ENCODE measurements at regions not wholly inside any gene's neighbourhood (a gene's known extent, or its start where the extent isn't known, plus 50 kb on each side); places are given as distances from the start of the nearest gene placed in this dataset.

DNA sequence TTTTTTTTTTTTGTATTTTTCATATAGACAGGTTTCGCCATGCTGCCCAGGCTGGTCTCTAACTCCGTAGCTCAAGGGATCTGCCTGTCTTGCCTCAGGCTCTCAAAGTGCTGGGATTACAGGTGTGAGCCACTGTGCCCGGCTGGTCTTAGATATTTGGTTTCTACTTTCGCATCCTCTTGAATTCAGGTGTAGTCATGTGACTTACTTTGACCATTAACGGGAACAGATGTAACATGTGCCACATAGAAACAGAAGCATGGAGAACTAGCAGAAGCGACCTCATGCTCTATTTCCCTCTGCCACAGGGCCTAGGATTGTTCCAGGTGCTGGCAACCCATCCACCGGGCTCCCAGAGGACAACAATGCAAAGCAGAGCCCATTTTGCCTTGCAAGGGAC is 166.6 kb downstream of the CYLD start:
- Histone ChIP-seq H3K27me3 (no peaks in the 10 kb centered on the region), H3K4me1 (replicated peaks in 1 of 2) (no peaks in the 10 kb centered on the region), H3K36me3 (replicated peaks in 1 of 2) (no peaks in the 10 kb centered on the region), H3K27ac (no peak overlapping the region), H3K4me3 (no peak overlapping the region), H3K9me3 (replicated peaks in 1 of 3) (no peaks in the 10 kb centered on the region)
- 73 to 83% (median 79%) methylated on average over 7 of the region's 7 CpGs for WGBS, 4 donors
- TF ChIP-seq POLR2A (IDR thresholded peaks at IDR 0.05), result no peak
- TF ChIP-seq, protein P1, sequence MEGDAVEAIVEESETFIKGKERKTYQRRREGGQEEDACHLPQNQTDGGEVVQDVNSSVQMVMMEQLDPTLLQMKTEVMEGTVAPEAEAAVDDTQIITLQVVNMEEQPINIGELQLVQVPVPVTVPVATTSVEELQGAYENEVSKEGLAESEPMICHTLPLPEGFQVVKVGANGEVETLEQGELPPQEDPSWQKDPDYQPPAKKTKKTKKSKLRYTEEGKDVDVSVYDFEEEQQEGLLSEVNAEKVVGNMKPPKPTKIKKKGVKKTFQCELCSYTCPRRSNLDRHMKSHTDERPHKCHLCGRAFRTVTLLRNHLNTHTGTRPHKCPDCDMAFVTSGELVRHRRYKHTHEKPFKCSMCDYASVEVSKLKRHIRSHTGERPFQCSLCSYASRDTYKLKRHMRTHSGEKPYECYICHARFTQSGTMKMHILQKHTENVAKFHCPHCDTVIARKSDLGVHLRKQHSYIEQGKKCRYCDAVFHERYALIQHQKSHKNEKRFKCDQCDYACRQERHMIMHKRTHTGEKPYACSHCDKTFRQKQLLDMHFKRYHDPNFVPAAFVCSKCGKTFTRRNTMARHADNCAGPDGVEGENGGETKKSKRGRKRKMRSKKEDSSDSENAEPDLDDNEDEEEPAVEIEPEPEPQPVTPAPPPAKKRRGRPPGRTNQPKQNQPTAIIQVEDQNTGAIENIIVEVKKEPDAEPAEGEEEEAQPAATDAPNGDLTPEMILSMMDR (IDR thresholded peaks at IDR 0.05), result no peak
- intact Hi-C loops (cut with DNase I), result no loop called here
- DNase-seq, result no peak

DNA sequence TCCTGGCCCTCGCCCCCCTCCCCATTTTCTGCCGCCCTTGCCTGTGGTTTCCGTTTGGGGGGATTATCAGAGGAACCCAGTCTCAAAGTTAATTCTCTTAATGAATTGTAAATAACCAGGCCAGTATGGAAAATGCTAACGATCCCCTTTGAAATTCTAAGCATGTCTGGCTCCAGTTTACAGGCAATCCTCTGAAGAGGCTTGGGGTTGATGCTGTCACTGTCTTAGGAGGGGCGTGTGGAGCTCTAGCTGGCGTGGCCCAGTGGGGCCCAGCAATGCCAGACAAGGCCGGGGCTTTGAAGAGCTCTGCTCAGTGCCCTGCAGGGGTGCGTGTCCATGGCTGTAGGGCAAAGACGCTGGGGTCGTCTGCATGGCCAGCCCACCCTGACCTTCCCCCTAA is 164.6 kb downstream of the CYLD start:
- TF ChIP-seq POLR2A (IDR thresholded peaks at IDR 0.05), result no peak
- TF ChIP-seq, protein P1 (IDR thresholded peaks at IDR 0.05), result no peak
- intact Hi-C loops (cut with DNase I), result no loop called here
- Histone ChIP-seq H3K27ac (no peak overlapping the region), H3K9me3 (replicated peaks in 1 of 3) (no peaks in the 10 kb centered on the region), H3K4me1 (replicated peaks in 1 of 2) (no peaks in the 10 kb centered on the region), H3K27me3 (no peaks in the 10 kb centered on the region), H3K36me3 (replicated peaks in 1 of 2) (no peaks in the 10 kb centered on the region), H3K4me3 (no peak overlapping the region)
- no peak for DNase-seq
- 47 to 61% (median 60%) methylated on average over 6 to 10 of the region's 10 CpGs for WGBS, 4 donors

DNA sequence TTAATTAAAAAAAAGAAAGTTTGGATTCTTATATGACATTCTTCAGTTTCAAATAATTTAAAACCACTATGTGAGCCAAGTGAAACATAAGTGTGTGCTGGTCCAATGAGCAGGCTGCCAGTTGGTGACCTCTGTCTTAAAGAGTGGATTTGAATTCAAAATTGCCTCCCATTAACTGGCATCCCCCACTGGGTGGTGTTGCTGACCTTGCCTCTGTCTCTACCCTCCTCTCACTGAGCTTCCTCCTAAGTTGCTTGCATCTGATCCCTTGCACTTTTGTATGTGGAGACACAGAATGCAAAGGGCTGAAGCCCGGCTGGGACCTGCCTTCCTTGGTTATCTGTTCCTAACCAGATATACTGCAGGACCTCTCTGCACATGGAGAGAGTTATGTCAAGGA is 160.6 kb downstream of the CYLD start:
- DNase-seq, result no peak
- WGBS, 4 donors, result 27 to 50% (median 38%) methylated on average over 1 of the region's 1 CpG
- Histone ChIP-seq H3K9me3 (replicated peaks in 1 of 3) (no peaks in the 10 kb centered on the region), H3K4me1 (replicated peaks in 1 of 2) (no peaks in the 10 kb centered on the region), H3K27ac (no peak overlapping the region), H3K4me3 (no peak overlapping the region), H3K27me3 (no peaks in the 10 kb centered on the region), H3K36me3 (replicated peaks in 1 of 2) (no peaks in the 10 kb centered on the region)
- no peak for TF ChIP-seq POLR2A (IDR thresholded peaks at IDR 0.05)
- TF ChIP-seq, protein P1 (IDR thresholded peaks at IDR 0.05), result no peak
- intact Hi-C loops (cut with DNase I), result no loop called here

DNA sequence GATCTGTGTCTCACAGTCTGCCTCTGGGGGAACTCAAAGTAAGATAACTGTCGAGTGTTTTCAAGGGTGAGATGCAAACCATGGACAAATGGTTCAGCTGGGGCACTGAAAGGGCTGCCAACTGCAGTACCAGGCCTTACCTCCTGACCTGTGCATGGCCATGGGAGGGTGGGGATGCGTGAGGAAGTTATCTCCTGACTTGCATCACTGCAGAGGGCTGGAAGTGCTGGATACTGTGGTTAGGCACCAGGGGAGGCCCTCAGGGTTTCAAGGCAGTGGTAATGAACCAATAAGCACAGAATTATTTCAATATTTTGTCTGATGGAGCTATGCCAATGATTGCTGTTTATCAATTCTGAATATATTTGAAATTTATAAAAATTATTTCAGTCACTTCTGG is 159.2 kb downstream of the CYLD start:
- H3K4me3 ChIP-seq, result no peak overlapping the region
- TF ChIP-seq, protein P1 (IDR thresholded peaks at IDR 0.05), result no peak
- TF ChIP-seq POLR2A (IDR thresholded peaks at IDR 0.05), result no peak
- WGBS, 4 donors, result 51 to 62% (median 57%) methylated on average over 2 of the region's 2 CpGs
- no peak for DNase-seq
- H3K36me3 ChIP-seq (replicated peaks in 1 of 2), result no peaks in the 10 kb centered on the region
- no peaks in the 10 kb centered on the region for H3K9me3 ChIP-seq (replicated peaks in 1 of 3)
- H3K27me3 ChIP-seq, result no peaks in the 10 kb centered on the region
- no peaks in the 10 kb centered on the region for H3K4me1 ChIP-seq (replicated peaks in 1 of 2)
- intact Hi-C loops (cut with DNase I), result no loop called here
- H3K27ac ChIP-seq, result no peak overlapping the region

All from adrenal gland (tissue), 9 donors.